ENCODE measurements at regions not wholly inside any gene's neighbourhood (a gene's known extent, or its start where the extent isn't known, plus 50 kb on each side); places are given as distances from the start of the nearest gene placed in this dataset.

GRCh38 chr16:51630076-51630475 lies 479.0 kb upstream of the SALL1 start:
- H3K9me3 ChIP-seq (ENCODE audit: insufficient read depth, low read length), result no peaks in the 10 kb centered on the region
- H3K27me3 ChIP-seq (ENCODE audit: low read depth, low read length), result no peaks in the 10 kb centered on the region
- H3K4me1 ChIP-seq (ENCODE audit: low read length), result no peaks in the 10 kb centered on the region
- no peak overlapping the region for H3K9ac ChIP-seq (ENCODE audit: low read length)
- TF ChIP-seq EZH2phosphoT487 (IDR thresholded peaks at IDR 0.05; ENCODE audit: low read depth) (no peak), CTCF (IDR thresholded peaks at IDR 0.05; ENCODE audit: low read depth, low read length) (no peak)
- H3K27ac ChIP-seq (ENCODE audit: low read length), result no peak overlapping the region
- H2AFZ ChIP-seq (ENCODE audit: low read depth, low read length), result no peak overlapping the region
- H3K79me2 ChIP-seq (ENCODE audit: low read length), result no peaks in the 10 kb centered on the region
- no peaks in the 10 kb centered on the region for H4K20me1 ChIP-seq (ENCODE audit: insufficient read depth, low read length)
- H3K36me3 ChIP-seq (replicated peaks; ENCODE audit: low read depth, low read length), result no peaks in the 10 kb centered on the region
- no peak overlapping the region for H3K4me3 ChIP-seq (ENCODE audit: low read length)
- no peak overlapping the region for H3K4me2 ChIP-seq (ENCODE audit: low read length)

GRCh38 chr16:51629576-51629975 lies 478.5 kb upstream of the SALL1 start:
- Histone ChIP-seq H3K4me1 (ENCODE audit: low read length) (no peaks in the 10 kb centered on the region), H4K20me1 (ENCODE audit: insufficient read depth, low read length) (no peaks in the 10 kb centered on the region), H3K36me3 (replicated peaks; ENCODE audit: low read depth, low read length) (no peaks in the 10 kb centered on the region), H3K9ac (ENCODE audit: low read length) (no peak overlapping the region), H3K4me2 (ENCODE audit: low read length) (no peak overlapping the region), H3K79me2 (ENCODE audit: low read length) (no peaks in the 10 kb centered on the region), H3K4me3 (ENCODE audit: low read length) (no peak overlapping the region), H2AFZ (ENCODE audit: low read depth, low read length) (no peak overlapping the region), H3K9me3 (ENCODE audit: insufficient read depth, low read length) (no peaks in the 10 kb centered on the region), H3K27me3 (ENCODE audit: low read depth, low read length) (no peaks in the 10 kb centered on the region), H3K27ac (ENCODE audit: low read length) (no peak overlapping the region)
- TF ChIP-seq CTCF (IDR thresholded peaks at IDR 0.05; ENCODE audit: low read depth, low read length), result no peak
- no peak for TF ChIP-seq EZH2phosphoT487 (IDR thresholded peaks at IDR 0.05; ENCODE audit: low read depth)

GRCh38 chr16:51624080-51624775 lies 473.2 kb upstream of the SALL1 start:
- Histone ChIP-seq H3K9me3 (ENCODE audit: insufficient read depth, low read length) (no peaks in the 10 kb centered on the region), H3K36me3 (replicated peaks; ENCODE audit: low read depth, low read length) (no peaks in the 10 kb centered on the region), H3K9ac (ENCODE audit: low read length) (no peak overlapping the region), H3K27ac (ENCODE audit: low read length) (no peak overlapping the region), H2AFZ (ENCODE audit: low read depth, low read length) (no peak overlapping the region), H3K79me2 (ENCODE audit: low read length) (no peaks in the 10 kb centered on the region), H4K20me1 (ENCODE audit: insufficient read depth, low read length) (no peaks in the 10 kb centered on the region), H3K27me3 (ENCODE audit: low read depth, low read length) (no peaks in the 10 kb centered on the region), H3K4me3 (ENCODE audit: low read length) (no peak overlapping the region), H3K4me2 (ENCODE audit: low read length) (no peak overlapping the region), H3K4me1 (ENCODE audit: low read length) (no peaks in the 10 kb centered on the region)
- TF ChIP-seq EZH2phosphoT487 (IDR thresholded peaks at IDR 0.05; ENCODE audit: low read depth), result no peak
- no peak for TF ChIP-seq CTCF (IDR thresholded peaks at IDR 0.05; ENCODE audit: low read depth, low read length)

- Histone ChIP-seq H2AFZ (ENCODE audit: low read depth, low read length) (no peak overlapping the region), H3K9me3 (ENCODE audit: insufficient read depth, low read length) (no peaks in the 10 kb centered on the region), H3K4me1 (ENCODE audit: low read length) (no peaks in the 10 kb centered on the region), H3K79me2 (ENCODE audit: low read length) (no peaks in the 10 kb centered on the region), H3K27me3 (ENCODE audit: low read depth, low read length) (no peaks in the 10 kb centered on the region), H3K27ac (ENCODE audit: low read length) (no peak overlapping the region), H3K9ac (ENCODE audit: low read length) (no peak overlapping the region), H4K20me1 (ENCODE audit: insufficient read depth, low read length) (no peaks in the 10 kb centered on the region), H3K4me3 (ENCODE audit: low read length) (no peak overlapping the region), H3K36me3 (replicated peaks; ENCODE audit: low read depth, low read length) (no peaks in the 10 kb centered on the region), H3K4me2 (ENCODE audit: low read length) (no peak overlapping the region)
- TF ChIP-seq EZH2phosphoT487 (IDR thresholded peaks at IDR 0.05; ENCODE audit: low read depth) (no peak), CTCF (IDR thresholded peaks at IDR 0.05; ENCODE audit: low read depth, low read length) (no peak)
Observed at GRCh38 chr16:51621610-51622009, 470.5 kb upstream of the SALL1 start.
